Activated CD8-positive, alpha-beta memory T cell treated with anti-CD3 and anti-CD28 coated beads, Interleukin-2, amount 50 U/mL, for 1 hour (primary cell): ENCODE measurements at regions not wholly inside any gene's neighbourhood (a gene's known extent, or its start where the extent isn't known, plus 50 kb on each side); places are given as distances from the start of the nearest gene placed in this dataset.
A peak's percentile ranks its signal among the peaks of the same experiment; 100 is the strongest.

ENCODE experiments used
- DNase-seq: peaks from one replicate; pipeline ENCODE4 v3.0.0-alpha.2; 2020; ENCODE audit errors: extremely low read depth

DNA sequence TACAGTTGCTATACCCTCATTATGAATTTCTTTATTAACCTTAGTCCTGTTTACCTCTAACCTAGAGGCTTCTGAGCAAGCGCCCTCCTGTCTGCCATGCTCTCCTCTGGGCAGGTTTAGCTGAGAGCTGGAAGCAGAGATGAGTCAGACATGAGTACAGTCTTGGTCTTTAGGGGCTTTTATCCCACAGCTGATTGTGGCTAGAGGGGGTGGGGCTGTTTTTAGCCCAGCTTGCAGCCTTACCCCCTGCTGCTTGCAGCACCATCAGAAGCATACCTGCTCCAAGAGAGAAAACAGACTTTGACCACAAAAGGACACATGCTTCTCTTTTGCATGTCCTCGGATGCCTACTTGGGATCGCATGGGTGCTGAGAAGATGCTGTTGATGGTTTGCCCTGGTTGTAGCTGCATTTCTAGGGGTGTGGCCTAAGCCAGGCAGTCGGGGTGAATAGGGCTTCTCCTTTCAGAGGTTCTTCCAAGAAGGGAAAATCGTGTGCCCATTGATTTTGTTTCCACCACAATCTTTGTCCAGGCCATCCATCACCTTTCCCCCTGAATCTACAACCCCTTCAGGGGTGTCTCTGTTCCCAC, 115.0 kb upstream of the LGALSL start:
- DNase-seq: peak; percentile 23

DNA sequence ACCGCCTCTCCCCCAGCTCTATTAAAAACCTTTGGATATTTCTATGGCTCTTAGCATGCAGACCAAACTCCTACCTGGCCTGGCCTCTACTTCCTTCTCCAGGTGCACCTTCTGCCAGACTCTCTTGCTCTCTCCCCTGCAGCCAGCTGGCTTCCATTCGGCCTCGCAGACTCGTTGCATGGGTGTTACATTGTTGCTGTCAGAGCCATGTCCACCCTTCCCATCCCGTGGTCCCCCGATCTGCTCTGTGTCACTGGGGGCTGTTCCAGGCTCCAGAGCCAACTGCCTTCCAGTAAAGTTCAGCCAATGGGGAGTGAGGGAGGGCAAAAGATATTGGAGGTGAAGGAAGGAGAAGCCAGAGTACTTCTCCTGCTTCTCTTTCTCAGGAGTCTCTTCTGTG, 112.5 kb upstream of the LGALSL start:
- DNase-seq: no peak

- DNase-seq: no peak
Measured at GRCh38 chr2:64342195-64343099, 111.5 kb upstream of the LGALSL start.

DNA sequence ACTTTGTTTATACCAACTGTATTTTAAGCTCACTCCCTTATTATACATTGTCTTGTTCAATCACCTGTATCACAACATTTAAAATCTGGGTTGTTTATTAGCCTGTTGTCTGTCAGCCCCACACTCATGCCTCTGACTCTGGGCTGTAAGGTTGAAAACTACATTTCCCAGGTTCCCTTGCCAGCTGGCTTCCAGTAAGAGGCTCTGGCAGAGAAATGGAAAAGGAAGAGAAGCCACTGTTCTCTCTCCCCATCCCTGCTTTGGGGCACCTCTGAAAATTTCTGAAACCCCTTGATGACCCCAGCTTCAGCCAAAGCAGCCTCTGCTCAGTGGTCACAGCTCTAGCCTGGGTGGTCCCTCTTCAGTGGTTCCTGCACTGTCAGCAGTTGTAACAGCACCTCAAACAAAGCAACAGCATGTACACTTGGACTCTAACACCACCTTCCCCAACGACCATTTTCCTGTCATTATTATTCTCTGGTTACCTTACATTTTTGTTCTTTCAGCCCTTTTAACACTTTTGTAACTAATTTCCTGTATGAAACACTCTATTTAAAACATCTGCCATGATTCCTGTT, 108.9 kb upstream of the LGALSL start:
- no peak for DNase-seq

- no peak for DNase-seq
Measured at GRCh38 chr2:64345998-64346397, 108.0 kb upstream of the LGALSL start.

DNA sequence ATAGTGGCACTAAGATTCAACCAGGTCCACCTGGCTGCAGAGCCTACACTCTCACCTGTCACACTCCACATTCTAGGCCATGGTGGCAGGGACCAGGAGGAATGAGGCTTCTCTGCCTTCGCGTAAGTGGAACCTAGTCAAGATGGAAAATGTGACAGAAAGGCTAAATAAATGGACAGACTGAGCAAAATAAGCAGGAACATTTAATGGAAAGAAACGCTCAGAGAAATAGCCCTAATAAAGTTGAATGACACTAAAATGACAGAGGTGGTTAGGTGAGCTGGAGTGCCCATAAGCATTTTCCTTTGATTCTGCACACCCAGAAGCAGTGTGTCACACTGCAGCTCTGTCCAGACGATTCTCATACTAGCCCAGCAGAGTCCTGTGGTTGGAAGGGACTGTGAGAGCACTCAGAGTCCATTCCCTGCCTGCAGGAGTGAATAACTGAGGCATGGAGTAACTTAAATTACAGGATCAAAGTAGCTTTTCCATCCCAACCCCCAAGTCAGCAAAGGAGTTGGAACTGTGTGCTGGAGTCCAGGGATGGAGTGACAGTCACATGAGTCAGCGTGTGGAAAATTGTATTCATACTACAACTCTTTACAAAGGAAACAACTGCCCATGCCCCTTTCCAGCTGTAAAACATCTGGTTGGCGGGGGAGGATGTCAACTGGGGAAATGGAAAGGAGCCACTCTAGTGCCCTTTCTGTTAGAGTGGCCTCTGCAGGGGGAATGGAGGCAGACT, 105.4 kb upstream of the LGALSL start:
- no peak for DNase-seq

GRCh38 chr2:64349131-64349530, 104.8 kb upstream of the LGALSL start:
- no peak for DNase-seq

- no peak for DNase-seq
Measured at GRCh38 chr2:64350996-64351395, 103.0 kb upstream of the LGALSL start.

- DNase-seq: no peak
Measured at GRCh38 chr2:64352292-64352691, 101.7 kb upstream of the LGALSL start.

DNA sequence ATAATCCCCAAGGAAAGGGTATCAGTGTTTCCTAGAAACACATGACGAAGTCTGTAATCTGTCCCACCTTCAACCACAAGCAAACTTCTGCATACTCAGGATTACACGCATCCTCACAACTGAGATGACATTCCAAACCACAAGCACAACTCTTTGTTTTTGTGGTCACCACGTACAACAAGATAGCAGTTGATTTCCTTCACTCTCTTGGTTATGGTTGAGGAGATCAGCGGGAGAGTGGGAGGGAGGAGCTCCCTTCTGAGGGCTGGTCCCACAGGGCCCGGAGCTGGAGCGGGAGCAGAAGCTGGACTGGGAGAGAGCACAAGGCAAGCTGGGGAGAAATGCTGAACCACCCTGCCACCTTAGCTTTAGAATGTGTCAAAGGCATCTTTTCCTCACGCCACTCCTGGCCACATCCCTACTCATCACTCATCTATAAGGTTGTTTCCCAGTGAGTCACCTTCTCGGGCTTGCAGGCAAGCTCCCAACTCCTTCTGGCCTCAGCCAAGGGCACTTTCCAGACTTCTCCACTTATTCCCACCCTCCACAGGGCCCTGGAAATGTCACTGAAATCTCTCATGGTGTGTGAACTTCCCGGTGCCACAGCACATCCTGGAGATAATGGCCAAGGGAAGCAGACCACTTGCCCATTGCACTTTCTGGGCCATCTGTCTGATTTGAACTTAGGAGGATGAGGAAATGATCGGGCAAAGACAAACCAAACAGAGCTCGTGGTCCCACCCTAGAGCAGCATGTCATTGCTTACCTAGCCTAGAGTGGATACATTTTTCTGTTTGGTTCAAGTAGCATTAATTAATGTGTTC, 98.9 kb upstream of the LGALSL start:
- DNase-seq: no peak

GRCh38 chr2:64356906-64357305, 97.1 kb upstream of the LGALSL start:
- no peak for DNase-seq

GRCh38 chr2:64359171-64359891, 94.6 kb upstream of the LGALSL start:
- DNase-seq: no peak

- DNase-seq: no peak
Measured at GRCh38 chr2:64359892-64360657, 93.9 kb upstream of the LGALSL start.

DNA sequence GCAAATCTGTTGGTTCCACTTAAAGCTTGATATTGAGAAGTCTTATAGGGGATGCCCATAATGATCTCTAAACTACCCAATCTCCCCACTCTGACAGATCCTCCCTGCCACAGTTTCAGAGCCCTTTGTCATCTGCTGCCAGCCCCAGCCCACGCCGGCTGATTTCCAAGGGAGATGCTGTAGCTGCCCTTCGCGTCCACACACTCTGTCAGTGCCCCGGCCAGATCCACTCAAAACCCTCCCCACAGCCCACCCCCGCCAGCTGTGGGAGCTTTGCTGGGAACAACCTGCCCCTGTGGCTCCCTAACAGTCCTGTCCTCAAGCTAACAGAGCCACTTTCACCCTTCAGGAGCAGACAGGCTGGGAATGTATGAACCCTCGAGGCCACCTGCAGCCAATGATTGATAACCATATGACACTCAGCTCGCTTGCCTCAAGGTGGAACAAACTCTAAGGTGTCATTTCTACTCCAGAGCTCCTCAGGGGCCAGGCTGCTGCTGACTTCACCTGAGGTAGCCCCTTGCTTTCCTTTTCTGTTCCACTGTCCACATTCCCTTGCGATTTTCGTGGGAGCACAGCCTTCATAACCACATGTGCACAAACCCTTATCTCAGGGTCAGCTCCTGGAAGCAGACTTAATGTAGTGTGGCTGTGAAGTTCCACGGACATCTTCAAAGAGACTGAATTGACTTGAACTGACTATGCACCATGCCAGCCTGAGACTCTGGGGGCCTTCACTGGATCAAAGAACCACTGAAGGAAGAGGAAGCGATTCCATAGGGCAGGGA, 92.6 kb upstream of the LGALSL start:
- DNase-seq: no peak

GRCh38 chr2:64362562-64363026, 91.4 kb upstream of the LGALSL start:
- no peak for DNase-seq

DNA sequence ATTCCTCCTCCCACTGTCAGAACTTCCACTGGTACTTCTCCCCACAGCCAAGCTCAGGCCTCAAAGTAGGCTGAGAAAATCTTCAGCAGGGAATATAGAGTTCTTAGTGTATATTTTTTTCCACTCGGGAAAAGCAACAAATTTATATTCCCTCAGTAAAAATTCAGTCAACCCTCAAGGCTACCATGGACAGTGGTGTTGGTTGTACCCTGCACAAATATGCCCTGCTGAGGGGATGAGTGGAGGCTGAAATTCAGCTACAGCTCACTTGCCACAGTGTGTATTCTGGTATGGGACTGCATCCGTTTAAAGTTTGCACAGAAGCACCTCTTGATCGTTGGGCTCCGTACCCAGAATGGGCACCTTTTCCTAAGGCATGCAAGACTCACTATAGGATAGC, 90.8 kb upstream of the LGALSL start:
- DNase-seq: no peak

GRCh38 chr2:64363848-64364247, 90.1 kb upstream of the LGALSL start:
- DNase-seq: no peak

DNA sequence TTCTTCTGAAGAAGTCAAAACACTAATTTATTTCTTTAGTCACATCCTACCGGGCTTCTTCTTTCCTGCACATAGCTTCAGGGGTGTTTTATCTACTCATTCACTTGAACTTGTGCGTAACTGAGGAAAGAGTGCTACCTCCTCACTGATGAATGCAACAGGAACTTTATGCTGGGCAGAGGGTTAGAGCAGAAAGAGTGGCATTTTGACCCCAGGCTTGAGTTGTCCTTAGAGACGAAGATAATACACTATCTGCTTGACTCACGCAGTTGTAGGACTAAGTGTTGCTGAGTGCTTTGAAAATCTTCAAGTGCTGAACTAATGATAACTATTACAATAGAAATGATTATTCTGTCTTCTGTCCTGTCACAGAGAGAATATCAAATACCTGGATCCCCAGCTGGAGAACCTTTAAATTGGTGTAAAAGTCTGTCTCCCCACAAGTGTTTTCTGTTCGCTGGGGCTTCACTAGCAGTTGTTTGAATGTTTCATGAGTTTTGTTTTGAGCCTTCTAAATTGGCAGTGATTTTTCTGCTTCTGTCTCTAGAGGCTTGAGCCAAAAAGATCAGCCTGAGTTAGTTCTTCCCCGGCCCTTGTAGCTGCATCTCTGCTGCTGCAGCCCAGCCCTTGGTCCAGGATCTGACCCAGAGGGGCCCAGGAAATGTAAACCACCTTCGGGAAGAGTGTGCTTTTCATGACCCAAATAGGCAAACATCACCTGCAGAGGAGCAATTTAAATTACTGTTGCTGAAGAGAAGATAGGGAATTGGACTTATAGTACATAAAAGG, 86.3 kb upstream of the LGALSL start:
- DNase-seq: no peak
